K562 (cell line): ENCODE measurements at regions not wholly inside any gene's neighbourhood (a gene's known extent, or its start where the extent isn't known, plus 50 kb on each side); places are given as distances from the start of the nearest gene placed in this dataset.

Experiments
- CTCF ChIP-seq, 3 experiments: IDR thresholded peaks in 2 of 3; conservative IDR thresholded peaks in 1 of 3; 2 replicates each; pipeline ENCODE4 v1.5.1; 2011 to 2012; ENCODE audit warnings: low read length in 3 of 3, mild to moderate bottlenecking in 3 of 3, control low read depth in 2 of 3, improper control_type of control experiment in 1 of 3, inconsistent platforms in 1 of 3, low read depth in 1 of 3, mixed read lengths in 1 of 3, moderate library complexity in 1 of 3; ENCODE audit not compliant: insufficient read depth in 2 of 3
- ZNF134 ChIP-seq: fragments of 250-450 bp; sonication (Bioruptor Pico); conservative IDR thresholded peaks from 2 replicates; pipeline ENCODE4 v1.4.0; 2020

- TF ChIP-seq CTCF (IDR thresholded peaks at IDR 0.05 in 2 of 3, conservative IDR thresholded peaks at IDR 0.05 in 1 of 3; ENCODE audit: insufficient read depth in 2 of 3, low read depth in 1 of 3, low read length in 3 of 3) (no peak), ZNF134 (CRISPR knock-in tag) (no peak)
Measured at GRCh38 chr13:34129436-34129835, 311.5 kb downstream of the RFC3 start.
